ENCODE measurements at regions not wholly inside any gene's neighbourhood (a gene's known extent, or its start where the extent isn't known, plus 50 kb on each side); places are given as distances from the start of the nearest gene placed in this dataset.

GRCh38 chr3:106877627-106878026, 499.6 kb upstream of the CCDC54 start:
- Histone ChIP-seq H3K36me3 (ENCODE audit: control insufficient read depth, insufficient read depth, low read length) (no peaks in the 10 kb centered on the region), H3K4me3 (ENCODE audit: insufficient read depth, low read depth, low read length) (no peak overlapping the region), H3K9me3 (ENCODE audit: control insufficient read depth, low read length) (no peaks in the 10 kb centered on the region), H3K4me1 (ENCODE audit: control insufficient read depth, insufficient read depth, low read length) (no peaks in the 10 kb centered on the region), H3K27ac (ENCODE audit: insufficient read depth, low read depth, low read length, poor library complexity, severe bottlenecking) (no peak overlapping the region), H3K27me3 (ENCODE audit: control insufficient read depth, insufficient read depth, low read length, poor library complexity, severe bottlenecking) (no peaks in the 10 kb centered on the region)
- WGBS, 2 experiments, result 91% methylated on average over 1 of the region's 1 CpG

- H3K4me3 ChIP-seq (ENCODE audit: insufficient read depth, low read depth, low read length), result no peak overlapping the region
- no peaks in the 10 kb centered on the region for H3K36me3 ChIP-seq (ENCODE audit: control insufficient read depth, insufficient read depth, low read length)
- 0 to 12% methylated on average over 1 of the region's 1 CpG for WGBS, 2 experiments
- no peaks in the 10 kb centered on the region for H3K4me1 ChIP-seq (ENCODE audit: control insufficient read depth, insufficient read depth, low read length)
- H3K27ac ChIP-seq (ENCODE audit: insufficient read depth, low read depth, low read length, poor library complexity, severe bottlenecking), result no peak overlapping the region
- H3K9me3 ChIP-seq (ENCODE audit: control insufficient read depth, low read length), result no peaks in the 10 kb centered on the region
- no peaks in the 10 kb centered on the region for H3K27me3 ChIP-seq (ENCODE audit: control insufficient read depth, insufficient read depth, low read length, poor library complexity, severe bottlenecking)
These were observed 497.0 kb upstream of the CCDC54 start for GRCh38 chr3:106880206-106880605.

- Histone ChIP-seq H3K4me1 (ENCODE audit: control insufficient read depth, insufficient read depth, low read length) (no peaks in the 10 kb centered on the region), H3K36me3 (ENCODE audit: control insufficient read depth, insufficient read depth, low read length) (no peaks in the 10 kb centered on the region), H3K27ac (ENCODE audit: insufficient read depth, low read depth, low read length, poor library complexity, severe bottlenecking) (no peak overlapping the region), H3K27me3 (ENCODE audit: control insufficient read depth, insufficient read depth, low read length, poor library complexity, severe bottlenecking) (no peaks in the 10 kb centered on the region), H3K4me3 (ENCODE audit: insufficient read depth, low read depth, low read length) (no peak overlapping the region), H3K9me3 (ENCODE audit: control insufficient read depth, low read length) (no peaks in the 10 kb centered on the region)
- WGBS, 2 experiments, result 100% methylated on average over 1 of the region's 1 CpG; no CpG with 5 or more reads in 1 of the 2 experiments
These were observed 496.1 kb upstream of the CCDC54 start for GRCh38 chr3:106881186-106881585.

GRCh38 chr3:106882297-106882696, 494.9 kb upstream of the CCDC54 start:
- Histone ChIP-seq H3K9me3 (ENCODE audit: control insufficient read depth, low read length) (no peaks in the 10 kb centered on the region), H3K4me1 (ENCODE audit: control insufficient read depth, insufficient read depth, low read length) (no peaks in the 10 kb centered on the region), H3K27me3 (ENCODE audit: control insufficient read depth, insufficient read depth, low read length, poor library complexity, severe bottlenecking) (no peaks in the 10 kb centered on the region), H3K27ac (ENCODE audit: insufficient read depth, low read depth, low read length, poor library complexity, severe bottlenecking) (no peak overlapping the region), H3K36me3 (ENCODE audit: control insufficient read depth, insufficient read depth, low read length) (no peaks in the 10 kb centered on the region), H3K4me3 (ENCODE audit: insufficient read depth, low read depth, low read length) (no peak overlapping the region)
- WGBS, 2 experiments, result 80 to 97% methylated on average over 2 of the region's 2 CpGs

- WGBS, 2 experiments, result 69 to 73% methylated on average over 4 of the region's 4 CpGs
- Histone ChIP-seq H3K36me3 (ENCODE audit: control insufficient read depth, insufficient read depth, low read length) (no peaks in the 10 kb centered on the region), H3K4me1 (ENCODE audit: control insufficient read depth, insufficient read depth, low read length) (no peaks in the 10 kb centered on the region), H3K4me3 (ENCODE audit: insufficient read depth, low read depth, low read length) (no peak overlapping the region), H3K27me3 (ENCODE audit: control insufficient read depth, insufficient read depth, low read length, poor library complexity, severe bottlenecking) (no peaks in the 10 kb centered on the region), H3K27ac (ENCODE audit: insufficient read depth, low read depth, low read length, poor library complexity, severe bottlenecking) (no peak overlapping the region), H3K9me3 (ENCODE audit: control insufficient read depth, low read length) (no peaks in the 10 kb centered on the region)
These were observed 471.2 kb upstream of the CCDC54 start for GRCh38 chr3:106906074-106906473.

GRCh38 chr3:106908181-106908938, 468.9 kb upstream of the CCDC54 start:
- Histone ChIP-seq H3K4me1 (ENCODE audit: control insufficient read depth, insufficient read depth, low read length) (peaks cover 3% of the 10 kb centered on the region), H3K4me3 (ENCODE audit: insufficient read depth, low read depth, low read length) (no peak overlapping the region), H3K36me3 (ENCODE audit: control insufficient read depth, insufficient read depth, low read length) (no peaks in the 10 kb centered on the region), H3K27me3 (ENCODE audit: control insufficient read depth, insufficient read depth, low read length, poor library complexity, severe bottlenecking) (no peaks in the 10 kb centered on the region), H3K9me3 (ENCODE audit: control insufficient read depth, low read length) (no peaks in the 10 kb centered on the region), H3K27ac (ENCODE audit: insufficient read depth, low read depth, low read length, poor library complexity, severe bottlenecking) (no peak overlapping the region)
- 83 to 84% methylated on average over 10 of the region's 10 CpGs for whole genome bisulfite sequencing, 2 experiments

- no peaks in the 10 kb centered on the region for H3K27me3 ChIP-seq (ENCODE audit: control insufficient read depth, insufficient read depth, low read length, poor library complexity, severe bottlenecking)
- H3K4me1 ChIP-seq (ENCODE audit: control insufficient read depth, insufficient read depth, low read length), result peaks cover 11% of the 10 kb centered on the region
- H3K36me3 ChIP-seq (ENCODE audit: control insufficient read depth, insufficient read depth, low read length), result no peaks in the 10 kb centered on the region
- peak overlapping the region; percentile 47 for H3K27ac ChIP-seq (ENCODE audit: insufficient read depth, low read depth, low read length, poor library complexity, severe bottlenecking)
- 14 to 17% methylated on average over 14 of the region's 14 CpGs for WGBS, 2 experiments
- H3K4me3 ChIP-seq (ENCODE audit: insufficient read depth, low read depth, low read length), result peak overlapping the region; percentile 16
- no peaks in the 10 kb centered on the region for H3K9me3 ChIP-seq (ENCODE audit: control insufficient read depth, low read length)
These were observed 464.0 kb upstream of the CCDC54 start for GRCh38 chr3:106913111-106913698.

- 40 to 43% methylated on average over 4 of the region's 4 CpGs for WGBS, 2 experiments
- no peaks in the 10 kb centered on the region for H3K9me3 ChIP-seq (ENCODE audit: control insufficient read depth, low read length)
- no peaks in the 10 kb centered on the region for H3K27me3 ChIP-seq (ENCODE audit: control insufficient read depth, insufficient read depth, low read length, poor library complexity, severe bottlenecking)
These were observed 463.3 kb upstream of the CCDC54 start for GRCh38 chr3:106913966-106914365.

GRCh38 chr3:106920609-106921008, 456.6 kb upstream of the CCDC54 start:
- WGBS, 2 experiments, result 95% methylated on average over 3 of the region's 3 CpGs; no CpG with 5 or more reads in 1 of the 2 experiments
- no peak overlapping the region for H3K4me3 ChIP-seq (ENCODE audit: insufficient read depth, low read depth, low read length)

More at GRCh38 chr3:106913966-106914365, 463.3 kb upstream of the CCDC54 start:
- H3K36me3 ChIP-seq (ENCODE audit: control insufficient read depth, insufficient read depth, low read length), result no peaks in the 10 kb centered on the region
- H3K4me1 ChIP-seq (ENCODE audit: control insufficient read depth, insufficient read depth, low read length), result peaks cover 11% of the 10 kb centered on the region
- H3K4me3 ChIP-seq (ENCODE audit: insufficient read depth, low read depth, low read length), result no peak overlapping the region
- peak overlapping the region; percentile 33 for H3K27ac ChIP-seq (ENCODE audit: insufficient read depth, low read depth, low read length, poor library complexity, severe bottlenecking)

GRCh38 chr3:106929081-106929480, 448.2 kb upstream of the CCDC54 start:
- H3K36me3 ChIP-seq (ENCODE audit: control insufficient read depth, insufficient read depth, low read length), result no peaks in the 10 kb centered on the region
- H3K27ac ChIP-seq (ENCODE audit: insufficient read depth, low read depth, low read length, poor library complexity, severe bottlenecking), result no peak overlapping the region
- H3K27me3 ChIP-seq (ENCODE audit: control insufficient read depth, insufficient read depth, low read length, poor library complexity, severe bottlenecking), result no peaks in the 10 kb centered on the region
- WGBS, 2 experiments, result 94% methylated on average over 3 of the region's 3 CpGs
- H3K4me1 ChIP-seq (ENCODE audit: control insufficient read depth, insufficient read depth, low read length), result no peaks in the 10 kb centered on the region
- no peak overlapping the region for H3K4me3 ChIP-seq (ENCODE audit: insufficient read depth, low read depth, low read length)
- no peaks in the 10 kb centered on the region for H3K9me3 ChIP-seq (ENCODE audit: control insufficient read depth, low read length)

More at GRCh38 chr3:106920609-106921008, 456.6 kb upstream of the CCDC54 start:
- Histone ChIP-seq H3K9me3 (ENCODE audit: control insufficient read depth, low read length) (no peaks in the 10 kb centered on the region), H3K36me3 (ENCODE audit: control insufficient read depth, insufficient read depth, low read length) (no peaks in the 10 kb centered on the region), H3K27me3 (ENCODE audit: control insufficient read depth, insufficient read depth, low read length, poor library complexity, severe bottlenecking) (no peaks in the 10 kb centered on the region), H3K27ac (ENCODE audit: insufficient read depth, low read depth, low read length, poor library complexity, severe bottlenecking) (no peak overlapping the region), H3K4me1 (ENCODE audit: control insufficient read depth, insufficient read depth, low read length) (no peaks in the 10 kb centered on the region)
